ENCODE measurements at regions not wholly inside any gene's neighbourhood (a gene's known extent, or its start where the extent isn't known, plus 50 kb on each side); places are given as distances from the start of the nearest gene placed in this dataset.

GRCh38 chr12:43177276-43177675 is 374.7 kb downstream of the ADAMTS20 start:
- TF ChIP-seq REST (IDR thresholded peaks at IDR 0.05; ENCODE audit: insufficient replicate concordance, low read depth) (no peak), SPI1 (IDR thresholded peaks at IDR 0.05; ENCODE audit: borderline replicate concordance, low read depth) (no peak), POLR2AphosphoS5 (IDR thresholded peaks at IDR 0.05; ENCODE audit: low read depth) (no peak)
- TF ChIP-seq, protein P1, sequence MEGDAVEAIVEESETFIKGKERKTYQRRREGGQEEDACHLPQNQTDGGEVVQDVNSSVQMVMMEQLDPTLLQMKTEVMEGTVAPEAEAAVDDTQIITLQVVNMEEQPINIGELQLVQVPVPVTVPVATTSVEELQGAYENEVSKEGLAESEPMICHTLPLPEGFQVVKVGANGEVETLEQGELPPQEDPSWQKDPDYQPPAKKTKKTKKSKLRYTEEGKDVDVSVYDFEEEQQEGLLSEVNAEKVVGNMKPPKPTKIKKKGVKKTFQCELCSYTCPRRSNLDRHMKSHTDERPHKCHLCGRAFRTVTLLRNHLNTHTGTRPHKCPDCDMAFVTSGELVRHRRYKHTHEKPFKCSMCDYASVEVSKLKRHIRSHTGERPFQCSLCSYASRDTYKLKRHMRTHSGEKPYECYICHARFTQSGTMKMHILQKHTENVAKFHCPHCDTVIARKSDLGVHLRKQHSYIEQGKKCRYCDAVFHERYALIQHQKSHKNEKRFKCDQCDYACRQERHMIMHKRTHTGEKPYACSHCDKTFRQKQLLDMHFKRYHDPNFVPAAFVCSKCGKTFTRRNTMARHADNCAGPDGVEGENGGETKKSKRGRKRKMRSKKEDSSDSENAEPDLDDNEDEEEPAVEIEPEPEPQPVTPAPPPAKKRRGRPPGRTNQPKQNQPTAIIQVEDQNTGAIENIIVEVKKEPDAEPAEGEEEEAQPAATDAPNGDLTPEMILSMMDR (IDR thresholded peaks at IDR 0.05; ENCODE audit: insufficient read depth, low read length) = no peak

Measured in HL-60 (cell line).